ENCODE measurements at regions not wholly inside any gene's neighbourhood (a gene's known extent, or its start where the extent isn't known, plus 50 kb on each side); places are given as distances from the start of the nearest gene placed in this dataset.

- CTCF ChIA-PET: no interaction called here
- H3K9me1 ChIP-seq (replicated peaks; ENCODE audit: control insufficient read depth, extremely low read depth, insufficient read depth, low read length): no peaks in the 10 kb centered on the region
- TF ChIP-seq MYC (IDR thresholded peaks at IDR 0.05; ENCODE audit: low read depth, low read length) (no peak), JUN (IDR thresholded peaks at IDR 0.05; ENCODE audit: borderline replicate concordance, insufficient read depth, insufficient read length, low read depth) (no peak), FOS (IDR thresholded peaks at IDR 0.05; ENCODE audit: borderline replicate concordance, insufficient read depth, low read length) (no peak), POLR2A (IDR thresholded peaks at IDR 0.05; ENCODE audit: low read depth, low read length) (no peak), POLR2AphosphoS5 (IDR thresholded peaks at IDR 0.05; ENCODE audit: insufficient read depth, low read depth, low read length) (no peak), CTCF (IDR thresholded peaks at IDR 0.05; ENCODE audit: extremely low read depth in 1 of 2, insufficient read depth in 1 of 2, low read depth in 1 of 2, low read length in 2 of 2) (no peak), GATA2 (IDR thresholded peaks at IDR 0.05; ENCODE audit: insufficient read depth, insufficient read length, low read depth, low read length) (no peak), EZH2 (IDR thresholded peaks at IDR 0.05; ENCODE audit: borderline replicate concordance, low read depth, low read length, severe bottlenecking) (no peak)
- TF ChIP-seq, protein P1, sequence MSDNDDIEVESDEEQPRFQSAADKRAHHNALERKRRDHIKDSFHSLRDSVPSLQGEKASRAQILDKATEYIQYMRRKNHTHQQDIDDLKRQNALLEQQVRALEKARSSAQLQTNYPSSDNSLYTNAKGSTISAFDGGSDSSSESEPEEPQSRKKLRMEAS (IDR thresholded peaks at IDR 0.05; ENCODE audit: insufficient read depth, insufficient read length): no peak
- no peaks in the 10 kb centered on the region for H3K36me3 ChIP-seq (ENCODE audit: control insufficient read depth in 2 of 2, extremely low read depth in 1 of 2, insufficient read depth in 2 of 2, low read length in 2 of 2)
- H3K4me1 ChIP-seq (ENCODE audit: control insufficient read depth, extremely low read depth, insufficient read depth, low read length): no peaks in the 10 kb centered on the region
- H3K79me2 ChIP-seq (ENCODE audit: control insufficient read depth, insufficient read depth, low read length): no peaks in the 10 kb centered on the region
- DNase-seq (ENCODE audit: low read depth, low spot score): no peak
- H3K27ac ChIP-seq (ENCODE audit: insufficient read depth, low read depth, low read length): no peak overlapping the region
- BruUV-seq (replicated peaks): no TSS peak
- intact Hi-C loops (cut with micrococcal nuclease): no loop called here
- no peak overlapping the region for H2AFZ ChIP-seq (ENCODE audit: low read depth, low read length)
- POLR2A ChIA-PET: no interaction called here
- no peak overlapping the region for H3K4me2 ChIP-seq (ENCODE audit: insufficient read depth, low read length)
- H3K4me3 ChIP-seq (replicated peaks in 1 of 3; ENCODE audit: insufficient read depth in 1 of 3, low read depth in 1 of 3, low read length in 3 of 3): no peak overlapping the region
- dilution Hi-C loops (cut with MboI; ENCODE audit: extremely low pct_ligation_motif_present, low sequenced_read_pairs): no loop called here
- H4K20me1 ChIP-seq (replicated peaks; ENCODE audit: control insufficient read depth, extremely low read depth, insufficient read depth, low read length): no peaks in the 10 kb centered on the region
- H3K9me3 ChIP-seq (replicated peaks; ENCODE audit: control insufficient read depth, insufficient read depth, low read length): no peaks in the 10 kb centered on the region
- FAIRE-seq: no peak
- no peak overlapping the region for H3K9ac ChIP-seq (replicated peaks; ENCODE audit: extremely low read depth, insufficient read depth, low read length)
- no peaks in the 10 kb centered on the region for H3K27me3 ChIP-seq (ENCODE audit: control insufficient read depth in 2 of 2, insufficient read depth in 2 of 2, low read length in 2 of 2)
Observed at GRCh38 chr3:152644478-152644877, 190.5 kb upstream of the P2RY1 start.

Data from endothelial cell of umbilical vein (primary cell).